Stimulated activated effector memory CD8-positive, alpha-beta T cell treated with anti-CD3 and anti-CD28 coated beads, Interleukin-12 subunit alpha, Interleukin-12 subunit beta, amount 100 ng/mL, for 72 hours (primary cell): ENCODE measurements at regions not wholly inside any gene's neighbourhood (a gene's known extent, or its start where the extent isn't known, plus 50 kb on each side); places are given as distances from the start of the nearest gene placed in this dataset.

Experiments used
- ATAC-seq: fragments of 150-1000 bp; cut with Tn5 transposase; 2 replicates; pipeline ENCODE4 v1.10.0; 2021
- DNase-seq, 2 donors: peaks; one replicate each; pipeline ENCODE4 v3.0.0; 2021 to 2022; ENCODE audit warnings: low spot score in 2 of 2
- H3K27ac Mint-ChIP-seq: one replicate; pipeline ENCODE4 v1.8.0; 2022; ENCODE audit warnings: mild to moderate bottlenecking, mixed read lengths
- H3K36me3 Mint-ChIP-seq: one replicate; pipeline ENCODE4 v1.8.0; 2022; ENCODE audit warnings: mild to moderate bottlenecking, mixed read lengths
- H3K4me1 Mint-ChIP-seq: one replicate; pipeline ENCODE4 v1.8.0; 2022; ENCODE audit warnings: mixed read lengths
- H3K4me3 Mint-ChIP-seq: one replicate; pipeline ENCODE4 v1.8.0; 2022; ENCODE audit warnings: mild to moderate bottlenecking, mixed read lengths
- H3K9me3 Mint-ChIP-seq: one replicate; pipeline ENCODE4 v1.8.0; 2022; ENCODE audit warnings: mixed read lengths

DNA sequence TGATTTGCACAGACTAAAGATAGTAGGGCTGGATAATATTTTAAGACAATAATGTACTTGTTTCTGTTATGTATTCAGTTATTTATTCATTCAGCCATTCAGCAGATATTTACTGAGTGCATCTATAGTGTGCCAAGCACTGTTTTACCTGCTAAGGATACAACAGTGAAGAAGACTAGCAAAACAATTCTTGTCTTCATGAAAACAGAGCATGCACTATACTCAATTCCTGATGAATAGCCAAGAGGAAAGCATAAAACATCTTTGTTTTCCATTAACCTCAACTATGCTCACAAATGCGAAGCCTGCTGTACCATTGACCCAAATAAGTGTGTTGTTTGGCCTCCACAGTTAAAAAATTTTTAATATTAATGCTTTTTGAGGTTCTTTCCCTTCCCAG, 436.7 kb downstream of the BCKDHB start:
- H3K36me3 Mint-ChIP-seq: no peaks in the 10 kb centered on the region
- H3K9me3 Mint-ChIP-seq: no peaks in the 10 kb centered on the region
- peaks cover 28% of the 10 kb centered on the region for H3K4me1 Mint-ChIP-seq
- no peak overlapping the region for H3K27ac Mint-ChIP-seq
- no peak for ATAC-seq
- H3K4me3 Mint-ChIP-seq: no peak overlapping the region
- no peak for DNase-seq

DNA sequence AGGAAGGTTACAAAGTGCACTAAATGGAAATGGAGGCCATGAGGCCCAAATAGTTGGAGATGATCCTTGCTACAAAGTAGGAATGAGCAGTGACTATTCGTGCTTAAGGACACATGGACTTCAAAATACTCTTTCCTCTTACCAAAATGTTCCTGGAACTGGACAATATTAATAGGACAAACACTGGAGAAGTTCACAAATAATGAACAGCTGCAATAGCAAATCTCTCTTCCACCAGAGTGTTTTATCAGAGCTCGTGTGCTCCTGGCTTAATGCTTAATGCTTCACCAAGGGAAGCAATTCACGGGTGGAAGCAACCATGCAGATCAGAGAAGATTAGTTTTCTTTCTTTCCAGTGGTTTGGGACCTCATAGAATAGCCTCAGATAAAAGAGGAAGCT, 435.4 kb downstream of the BCKDHB start:
- no peak overlapping the region for H3K4me3 Mint-ChIP-seq
- peaks cover 2% of the 10 kb centered on the region for H3K9me3 Mint-ChIP-seq
- no peaks in the 10 kb centered on the region for H3K36me3 Mint-ChIP-seq
- peaks cover 28% of the 10 kb centered on the region for H3K4me1 Mint-ChIP-seq
- ATAC-seq (no peak), DNase-seq (no peak)
- H3K27ac Mint-ChIP-seq: no peak overlapping the region

DNA sequence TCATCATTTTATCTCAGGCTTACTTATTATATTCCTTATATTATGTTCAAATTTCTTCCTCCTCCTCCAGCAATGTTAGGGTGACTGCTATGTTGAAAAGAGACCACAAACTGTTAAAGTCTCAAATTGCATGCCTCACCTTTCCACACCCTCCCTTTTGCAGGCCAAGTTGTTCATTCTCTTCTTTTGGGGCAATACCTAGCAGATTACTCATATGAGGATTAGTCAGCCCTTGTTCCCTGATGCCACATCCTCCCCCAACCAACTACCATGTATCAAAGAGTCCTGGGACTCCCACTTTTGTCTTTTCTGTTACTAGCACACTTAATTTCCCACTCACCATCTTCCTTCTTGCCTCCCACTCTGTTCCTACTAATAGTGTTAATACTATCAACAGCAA, 434.7 kb downstream of the BCKDHB start:
- ATAC-seq: peak; percentile 90

DNA sequence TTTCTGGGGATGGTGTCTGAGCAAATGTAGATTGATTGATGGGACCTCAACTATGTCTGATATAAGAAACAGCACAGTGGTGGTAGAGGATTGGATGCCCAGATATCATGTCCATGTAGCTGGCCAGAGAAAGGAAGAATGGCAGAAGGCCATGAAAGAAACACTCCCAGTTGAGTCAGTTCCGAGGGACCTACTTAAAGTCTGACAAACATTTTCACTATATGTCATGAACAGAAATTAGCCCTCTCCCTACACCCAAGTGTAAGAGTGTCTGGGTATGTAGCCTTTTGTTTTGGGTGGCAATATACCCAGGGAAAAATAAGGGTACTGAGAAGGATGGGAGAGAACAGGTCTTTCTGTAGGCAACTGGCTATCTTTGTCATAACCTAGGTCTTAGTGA, 434.2 kb downstream of the BCKDHB start:
- H3K4me3 Mint-ChIP-seq: no peak overlapping the region
- peaks cover 28% of the 10 kb centered on the region for H3K4me1 Mint-ChIP-seq
- H3K9me3 Mint-ChIP-seq: peaks cover 2% of the 10 kb centered on the region
- H3K36me3 Mint-ChIP-seq: no peaks in the 10 kb centered on the region
- no peak overlapping the region for H3K27ac Mint-ChIP-seq
- DNase-seq (no peak), ATAC-seq (peak; percentile 43)

More for the DNA sequence above, 434.7 kb downstream of the BCKDHB start:
- DNase-seq: no peak
- Mint-ChIP-seq H3K27ac (no peak overlapping the region), H3K9me3 (peaks cover 2% of the 10 kb centered on the region), H3K4me1 (peaks cover 28% of the 10 kb centered on the region), H3K4me3 (no peak overlapping the region), H3K36me3 (no peaks in the 10 kb centered on the region)

DNA sequence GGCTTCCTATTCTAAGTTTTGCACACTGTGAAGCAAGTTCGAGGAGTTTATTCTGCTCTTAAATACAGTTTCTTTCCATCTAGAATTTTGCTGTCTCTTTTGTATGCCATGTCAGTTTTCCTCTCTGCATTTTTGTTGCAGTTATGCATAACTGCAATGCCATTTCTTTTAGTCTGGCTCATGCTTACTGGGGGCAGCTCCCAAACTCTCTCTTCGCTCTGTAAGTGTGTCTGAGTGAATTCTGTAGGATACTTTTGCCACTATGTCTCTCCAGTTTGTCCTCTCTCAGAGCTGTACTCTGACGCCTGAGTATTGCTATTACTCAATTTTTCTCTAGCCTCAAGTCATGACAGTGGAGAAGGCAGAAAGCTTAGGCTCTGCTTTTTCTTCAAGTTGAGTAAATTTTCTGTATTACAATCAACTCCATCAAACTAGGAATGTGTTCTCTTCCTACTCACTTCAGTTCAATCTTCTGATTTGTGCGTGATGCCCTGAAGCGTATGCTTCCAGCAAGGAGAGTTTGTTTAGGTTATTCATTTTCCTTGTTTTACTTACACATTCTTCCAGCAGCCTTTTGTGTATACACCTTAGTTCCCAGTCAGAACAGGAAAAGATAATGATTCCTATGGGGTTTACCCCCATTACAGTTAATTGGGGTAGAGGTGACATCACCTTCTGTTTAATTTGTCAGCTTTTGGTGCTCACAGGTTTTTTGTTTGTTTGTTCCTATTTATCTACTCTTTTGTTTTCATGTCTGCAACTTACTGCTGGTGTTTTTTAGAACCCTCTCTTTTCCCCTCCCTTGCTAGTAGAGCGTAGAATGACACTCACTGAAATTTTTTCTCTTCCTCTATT, 430.9 kb downstream of the BCKDHB start:
- H3K36me3 Mint-ChIP-seq: no peaks in the 10 kb centered on the region
- DNase-seq: no peak
- H3K9me3 Mint-ChIP-seq: peaks cover 2% of the 10 kb centered on the region
- peaks cover 16% of the 10 kb centered on the region for H3K4me1 Mint-ChIP-seq
- no peak overlapping the region for H3K27ac Mint-ChIP-seq
- ATAC-seq: peak; percentile 50
- no peak overlapping the region for H3K4me3 Mint-ChIP-seq

DNA sequence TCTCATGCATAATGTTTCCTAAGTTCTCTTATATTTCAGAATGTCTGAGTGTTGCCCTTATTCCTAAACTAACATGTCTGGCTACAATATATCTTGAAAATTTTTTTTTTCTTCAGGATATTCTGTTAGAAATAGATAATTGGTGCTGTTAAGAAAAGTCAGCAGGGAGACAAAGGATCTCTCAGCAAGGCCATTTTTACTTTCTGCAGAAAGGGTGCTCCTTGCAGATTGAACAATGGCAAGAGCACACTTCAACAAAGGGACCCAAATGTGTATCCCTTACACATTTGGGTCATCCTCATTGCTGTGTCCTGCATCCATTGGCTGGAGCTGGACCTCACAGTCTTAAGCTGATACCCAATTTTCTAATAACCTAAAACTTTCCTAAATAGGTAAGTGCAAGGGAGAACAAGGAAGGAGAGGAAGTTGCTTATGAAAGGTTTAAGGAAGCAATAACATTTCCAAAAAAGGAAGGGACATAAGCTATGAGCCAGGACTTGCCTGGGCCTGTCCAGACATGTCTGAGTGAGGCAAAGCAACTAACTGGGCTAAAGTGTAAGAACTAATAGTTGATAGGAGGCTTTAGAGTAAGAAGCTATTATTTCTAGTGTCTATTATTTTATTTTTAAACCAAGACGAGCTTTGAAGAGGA, 429.6 kb downstream of the BCKDHB start:
- no peak overlapping the region for H3K27ac Mint-ChIP-seq

DNA sequence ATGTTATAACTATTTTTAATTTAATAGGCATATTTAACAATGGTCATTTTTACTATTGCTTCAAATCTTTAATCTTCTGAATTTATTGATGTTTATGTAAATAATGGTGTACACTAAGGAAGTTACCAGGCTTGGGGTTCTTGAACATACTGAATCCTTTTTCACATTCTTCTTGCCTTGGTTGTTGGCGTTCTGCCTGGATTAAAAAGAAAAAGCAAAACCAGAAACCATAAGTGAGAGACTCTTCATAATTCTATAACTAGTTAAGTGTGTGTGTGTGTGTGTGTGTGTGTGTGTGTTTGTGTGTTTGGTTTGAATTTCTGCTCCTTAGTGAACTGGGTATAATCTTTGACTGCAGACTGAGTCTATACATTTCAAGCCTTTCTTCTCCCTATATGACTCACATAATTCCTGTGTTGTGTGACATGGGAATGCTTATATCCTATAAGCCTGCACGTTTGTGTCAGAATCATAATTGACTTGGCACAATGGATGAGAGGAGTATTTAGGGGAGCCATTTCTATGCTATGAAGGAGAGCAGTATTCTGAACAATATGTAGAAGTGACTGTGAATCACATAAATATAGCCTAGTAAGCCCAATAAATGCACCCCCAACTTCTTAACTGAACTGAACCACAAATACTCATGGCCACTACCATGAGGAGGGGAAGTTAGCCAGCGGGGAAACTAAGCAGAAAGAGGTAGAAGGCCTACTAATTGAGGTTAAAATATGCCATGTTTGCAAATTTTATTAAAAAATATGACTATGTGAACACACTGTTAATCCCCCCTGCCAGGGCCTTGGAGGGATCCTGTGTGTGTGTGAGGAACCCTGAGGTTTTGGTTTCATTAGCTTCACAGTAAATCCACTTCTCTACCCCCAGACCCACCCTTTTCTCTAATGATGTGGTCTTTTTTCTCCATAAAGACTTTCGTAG, 425.5 kb downstream of the BCKDHB start:
- Mint-ChIP-seq H3K27ac (no peak overlapping the region), H3K4me1 (no peaks in the 10 kb centered on the region), H3K9me3 (peaks cover 1% of the 10 kb centered on the region), H3K36me3 (no peaks in the 10 kb centered on the region), H3K4me3 (no peak overlapping the region)
- DNase-seq: no peak
- peak; percentile 39 for ATAC-seq

More for the DNA sequence above, 429.6 kb downstream of the BCKDHB start:
- no peak for ATAC-seq
- no peak for DNase-seq
- Mint-ChIP-seq H3K4me3 (no peak overlapping the region), H3K36me3 (no peaks in the 10 kb centered on the region), H3K9me3 (peaks cover 2% of the 10 kb centered on the region), H3K4me1 (peaks cover 7% of the 10 kb centered on the region)

DNA sequence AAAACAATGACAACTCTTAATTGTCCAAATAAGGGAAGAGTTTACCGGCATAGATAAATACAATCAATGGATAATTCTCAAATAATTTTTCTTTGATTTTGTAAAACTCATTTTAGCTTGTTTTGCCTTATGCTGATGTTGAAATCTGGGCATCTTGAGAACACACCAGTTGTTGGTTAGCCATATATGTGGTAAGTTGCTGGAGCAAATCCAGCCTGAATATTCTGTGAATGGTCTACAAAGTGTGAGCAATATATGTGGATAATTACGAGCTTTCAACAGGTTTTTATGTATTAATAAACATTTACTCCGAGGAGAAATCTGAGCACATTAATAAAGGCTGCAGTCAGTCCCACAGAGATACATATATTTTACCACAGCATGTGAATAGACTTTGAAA, 423.6 kb downstream of the BCKDHB start:
- Mint-ChIP-seq H3K4me3 (no peak overlapping the region), H3K4me1 (no peaks in the 10 kb centered on the region), H3K27ac (no peak overlapping the region), H3K36me3 (no peaks in the 10 kb centered on the region), H3K9me3 (no peaks in the 10 kb centered on the region)
- DNase-seq (no peak), ATAC-seq (no peak)

DNA sequence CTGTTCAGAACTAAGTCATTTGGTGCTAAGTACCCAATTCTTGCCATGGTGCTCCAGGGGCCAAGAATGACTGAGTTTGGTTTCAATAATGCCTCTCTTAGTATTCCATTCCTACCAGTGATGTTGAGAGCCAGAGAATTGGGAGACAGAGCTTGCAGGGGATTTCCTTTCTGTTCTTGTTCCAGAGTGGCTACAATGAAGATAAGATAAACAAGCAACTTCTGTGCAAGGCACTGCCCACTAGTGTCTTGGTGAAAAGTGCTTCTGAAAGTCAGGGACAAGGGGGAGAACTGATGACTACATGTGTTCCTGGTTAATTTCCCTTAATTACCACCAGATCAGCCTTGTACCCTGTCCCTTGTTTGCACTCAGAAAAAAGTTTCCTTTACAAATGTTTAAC, 421.6 kb downstream of the BCKDHB start:
- no peaks in the 10 kb centered on the region for H3K36me3 Mint-ChIP-seq
- H3K4me1 Mint-ChIP-seq: peaks cover 8% of the 10 kb centered on the region
- ATAC-seq: no peak
- H3K9me3 Mint-ChIP-seq: no peaks in the 10 kb centered on the region
- H3K4me3 Mint-ChIP-seq: no peak overlapping the region
- no peak overlapping the region for H3K27ac Mint-ChIP-seq
- DNase-seq: no peak

DNA sequence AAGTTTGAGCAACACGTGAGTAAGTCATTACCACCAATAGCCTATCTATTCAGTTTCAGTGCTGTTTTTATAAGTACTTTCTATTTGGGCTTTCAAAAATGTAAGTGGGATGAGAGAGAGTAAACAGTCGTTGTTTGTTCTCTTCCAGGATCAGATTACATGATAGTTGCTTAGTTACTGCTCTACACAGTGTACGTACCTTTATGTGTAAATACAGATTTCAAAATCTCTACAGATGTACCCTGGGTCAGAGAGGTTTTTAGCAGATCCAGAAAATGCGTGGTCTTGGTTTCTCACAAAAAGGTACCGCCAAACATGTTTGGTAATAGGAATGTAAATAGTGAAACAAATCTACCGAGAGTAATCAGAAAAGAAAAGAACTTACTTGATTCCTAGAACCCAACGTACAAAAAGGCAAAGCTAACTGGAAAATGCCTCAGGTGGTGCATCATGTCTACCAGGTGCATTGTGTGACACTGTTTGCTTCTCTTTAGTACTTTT, 421.1 kb downstream of the BCKDHB start:
- ATAC-seq: no peak
- Mint-ChIP-seq H3K4me3 (no peak overlapping the region), H3K36me3 (no peaks in the 10 kb centered on the region), H3K9me3 (no peaks in the 10 kb centered on the region), H3K27ac (no peak overlapping the region), H3K4me1 (peaks cover 8% of the 10 kb centered on the region)
- no peak for DNase-seq

DNA sequence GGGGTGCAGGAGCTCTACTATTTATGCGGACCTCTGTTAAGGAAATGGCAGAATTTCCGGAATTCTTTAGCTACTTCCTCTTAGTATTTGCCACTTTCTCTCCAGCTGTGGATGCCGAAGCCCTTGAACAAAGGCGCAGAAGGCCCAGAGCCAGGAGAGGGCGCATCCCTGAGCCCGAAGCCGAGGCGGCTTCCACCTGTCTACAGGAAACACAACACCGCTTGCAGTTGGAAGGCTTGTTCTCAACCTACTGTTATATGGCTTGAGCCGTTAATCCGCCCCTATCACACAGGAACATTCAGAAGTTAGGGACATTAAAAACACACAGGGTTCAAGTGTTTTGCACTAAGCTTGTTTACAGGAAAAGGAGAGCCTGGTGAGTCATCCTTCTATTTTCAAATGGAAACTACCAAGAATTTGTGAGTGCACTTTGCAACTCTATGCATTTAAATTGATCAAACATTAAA, 417.1 kb downstream of the BCKDHB start:
- peak overlapping the region; percentile 24 for H3K4me3 Mint-ChIP-seq
- peak overlapping the region; percentile 84 for H3K27ac Mint-ChIP-seq

DNA sequence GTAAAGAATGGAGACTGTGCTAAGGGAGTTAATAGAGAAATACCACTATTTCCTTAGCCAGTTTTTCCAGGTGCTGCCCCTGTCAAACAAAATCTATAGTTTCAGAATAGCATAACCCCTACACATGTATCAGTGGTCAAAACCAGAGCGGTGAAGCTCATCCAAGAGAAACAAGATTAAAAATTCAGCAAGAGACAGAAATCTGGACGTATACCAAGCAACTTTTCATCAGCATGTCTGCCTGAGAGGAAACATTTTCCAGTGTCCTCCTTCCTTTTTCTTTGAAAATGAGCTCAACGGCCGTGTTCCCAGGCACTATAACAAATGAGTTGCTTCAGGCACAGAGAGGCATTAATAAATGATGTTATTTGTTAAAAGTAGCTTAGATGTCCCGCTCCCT, 416.5 kb downstream of the BCKDHB start:
- H3K9me3 Mint-ChIP-seq: no peaks in the 10 kb centered on the region
- no peak for DNase-seq
- no peak for ATAC-seq
- no peaks in the 10 kb centered on the region for H3K36me3 Mint-ChIP-seq
- no peak overlapping the region for H3K27ac Mint-ChIP-seq
- H3K4me1 Mint-ChIP-seq: peaks cover 8% of the 10 kb centered on the region
- no peak overlapping the region for H3K4me3 Mint-ChIP-seq

More for the DNA sequence above, 417.1 kb downstream of the BCKDHB start:
- ATAC-seq (peak; percentile 34), DNase-seq (no peak)
- Mint-ChIP-seq H3K36me3 (no peaks in the 10 kb centered on the region), H3K4me1 (peaks cover 8% of the 10 kb centered on the region), H3K9me3 (no peaks in the 10 kb centered on the region)

DNA sequence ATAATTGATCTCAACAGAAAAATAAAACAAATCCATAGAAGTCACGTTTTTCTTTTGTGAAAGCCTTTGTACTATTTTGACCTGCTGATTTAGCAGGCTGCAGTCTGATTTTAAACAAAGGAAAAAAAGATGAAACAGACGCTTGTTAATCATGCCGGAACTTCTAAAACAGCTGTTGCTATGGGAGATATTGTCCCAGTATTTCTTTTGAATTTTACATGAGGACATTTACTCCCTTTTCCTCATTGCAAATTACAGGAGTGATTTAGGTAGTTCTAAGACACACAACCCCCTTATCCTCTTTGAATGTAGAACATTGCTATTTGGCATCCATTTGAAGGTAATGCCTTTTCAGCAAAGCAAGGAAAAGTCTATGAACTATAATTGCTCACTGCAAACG, 416.1 kb downstream of the BCKDHB start:
- Mint-ChIP-seq H3K36me3 (no peaks in the 10 kb centered on the region), H3K9me3 (no peaks in the 10 kb centered on the region), H3K27ac (no peak overlapping the region), H3K4me3 (no peak overlapping the region), H3K4me1 (peaks cover 8% of the 10 kb centered on the region)
- DNase-seq (no peak), ATAC-seq (no peak)

DNA sequence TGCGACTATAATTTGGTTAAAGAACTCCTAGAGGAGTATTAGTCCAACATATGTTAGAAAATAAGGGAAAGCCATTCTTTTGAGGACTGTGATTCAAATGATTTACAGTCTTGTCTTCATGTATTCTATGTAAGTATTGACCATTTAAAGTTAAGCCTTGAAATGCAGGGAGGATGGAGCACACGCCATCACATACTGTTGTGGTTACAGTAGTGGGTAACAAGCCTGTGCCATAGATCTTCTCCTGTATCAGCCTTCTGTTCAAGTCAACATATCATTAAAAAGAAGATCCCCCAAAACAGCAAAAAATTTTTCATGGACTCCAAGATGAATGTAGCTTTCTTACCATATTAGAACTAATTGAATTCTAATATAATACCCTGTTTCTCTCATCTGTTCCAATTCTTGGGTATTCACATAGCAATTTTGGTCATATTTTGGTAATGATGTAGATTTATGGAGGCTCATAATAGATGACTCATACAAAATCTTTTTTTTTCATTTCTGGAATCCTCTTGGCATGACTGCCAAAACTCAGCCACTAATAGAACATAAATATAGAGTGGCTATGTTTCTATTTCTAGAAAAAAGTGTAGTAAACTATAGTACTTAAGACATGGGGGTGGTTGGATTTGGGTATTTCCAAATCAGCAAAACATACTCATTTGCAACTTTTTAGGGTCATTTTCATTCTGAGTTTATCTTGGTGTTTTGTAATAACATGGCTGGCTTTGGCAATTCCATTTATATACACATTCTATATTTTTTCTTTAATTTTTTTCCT, 413.5 kb downstream of the BCKDHB start:
- ATAC-seq: peak; percentile 32

More for the DNA sequence above, 413.5 kb downstream of the BCKDHB start:
- no peaks in the 10 kb centered on the region for H3K9me3 Mint-ChIP-seq
- no peak overlapping the region for H3K27ac Mint-ChIP-seq
- no peak for DNase-seq
- peaks cover 8% of the 10 kb centered on the region for H3K4me1 Mint-ChIP-seq
- no peak overlapping the region for H3K4me3 Mint-ChIP-seq
- H3K36me3 Mint-ChIP-seq: no peaks in the 10 kb centered on the region
